ENCODE measurements at regions not wholly inside any gene's neighbourhood (a gene's known extent, or its start where the extent isn't known, plus 50 kb on each side); places are given as distances from the start of the nearest gene placed in this dataset.

DNA sequence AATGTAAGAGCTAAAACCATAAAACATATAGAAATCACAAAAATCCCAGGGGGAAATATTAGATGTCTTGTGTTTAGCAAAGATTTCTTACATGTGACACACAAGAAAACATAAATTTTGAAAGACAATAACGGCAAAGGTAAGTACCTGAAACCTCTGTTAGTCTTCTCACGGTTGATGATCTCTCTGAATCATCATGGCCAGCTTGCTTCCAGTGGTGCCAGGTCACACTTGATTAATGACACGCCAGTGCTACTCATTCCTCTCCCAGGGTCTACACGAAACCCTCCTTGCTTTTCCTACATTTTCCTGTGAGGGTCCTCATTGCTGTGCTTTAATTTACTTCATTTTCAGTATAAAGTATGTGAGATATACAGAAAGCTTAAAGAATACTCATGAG lies 114.4 kb upstream of the PARP11 start:
- ChIA-PET CTCF (interaction anchor here (0.6 kb wide), 1 partner anchor 9 kb away, joined by 3 read pairs; no protein-coding TSS in a partner anchor), POLR2A (ENCODE audit: low non-redundant PET) (no interaction called here)
- no peak for DNase-seq (ENCODE audit: low spot score)
- no peak overlapping the region for H3K27ac ChIP-seq
- TF ChIP-seq CTCF (conservative IDR thresholded peaks at IDR 0.05; ENCODE audit: low read depth), result no peak

- ChIA-PET POLR2A (ENCODE audit: low non-redundant PET) (no interaction called here), CTCF (no interaction called here)
- no peak for DNase-seq (ENCODE audit: low spot score)
- no peak for TF ChIP-seq CTCF (conservative IDR thresholded peaks at IDR 0.05; ENCODE audit: low read depth)
- H3K27ac ChIP-seq, result no peak overlapping the region
Measured at GRCh38 chr12:3980504-3981272, 107.5 kb upstream of the PARP11 start.

DNA sequence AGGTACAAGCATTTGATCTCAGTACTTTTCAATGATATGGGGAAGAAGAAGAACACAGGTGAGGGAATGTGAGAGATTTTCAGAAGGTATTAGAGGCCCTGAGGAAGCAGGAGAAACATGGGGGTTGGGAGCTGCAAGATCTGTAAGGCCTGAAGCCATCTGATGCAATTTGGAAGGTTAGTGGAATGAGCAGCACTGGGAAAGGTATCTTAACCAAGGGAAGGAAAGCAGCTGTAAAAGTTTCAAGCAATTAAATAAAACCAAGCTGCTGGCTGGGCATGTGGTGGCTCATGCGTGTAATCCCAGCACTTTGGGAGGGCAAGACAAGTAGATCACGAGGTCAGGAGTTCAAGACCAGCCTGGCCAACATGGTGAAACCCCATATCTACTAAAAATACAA lies 104.4 kb upstream of the PARP11 start:
- CTCF ChIA-PET, result interaction anchor here (0.6 kb wide), 1 partner anchor 1488 kb away, joined by 4 read pairs; no protein-coding TSS in a partner anchor
- TF ChIP-seq CTCF (conservative IDR thresholded peaks at IDR 0.05; ENCODE audit: low read depth), result no peak
- POLR2A ChIA-PET (ENCODE audit: low non-redundant PET), result no interaction called here
- DNase-seq (ENCODE audit: low spot score), result no peak
- no peak overlapping the region for H3K27ac ChIP-seq

DNA sequence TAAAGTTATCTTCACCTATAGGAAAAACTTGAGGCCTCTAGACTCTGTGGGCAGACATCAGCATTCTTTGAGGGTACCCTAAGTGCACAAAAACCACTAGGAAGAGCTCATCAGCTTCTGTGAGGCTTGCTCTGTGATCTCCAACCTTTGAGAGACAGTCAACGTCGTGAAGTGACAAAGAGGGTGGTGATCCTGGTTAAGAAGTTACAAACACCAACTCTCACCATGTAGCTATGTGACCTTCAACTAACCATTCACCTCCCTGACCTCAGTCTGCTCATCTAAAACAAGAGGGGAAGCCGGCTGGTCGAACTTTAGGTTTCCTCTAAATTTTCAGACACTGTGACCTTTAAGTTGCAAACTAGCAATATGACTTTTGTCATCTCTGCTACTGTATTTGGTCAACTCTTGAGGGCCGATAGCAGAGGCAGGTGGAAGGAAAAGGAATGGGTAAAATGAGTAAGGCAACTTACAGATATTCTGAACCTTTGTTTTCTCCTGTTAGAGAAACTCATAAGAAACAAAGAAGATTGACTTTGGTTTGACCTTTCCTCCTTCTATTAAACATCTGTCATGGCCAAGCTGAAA lies 103.2 kb upstream of the PARP11 start:
- H3K27ac ChIP-seq, result no peak overlapping the region
- no peak for DNase-seq (ENCODE audit: low spot score)
- no peak for TF ChIP-seq CTCF (conservative IDR thresholded peaks at IDR 0.05; ENCODE audit: low read depth)
- POLR2A ChIA-PET (ENCODE audit: low non-redundant PET), result no interaction called here
- CTCF ChIA-PET, result no interaction called here

- no peak for TF ChIP-seq CTCF (conservative IDR thresholded peaks at IDR 0.05; ENCODE audit: low read depth)
- POLR2A ChIA-PET (ENCODE audit: low non-redundant PET), result no interaction called here
- CTCF ChIA-PET, result no interaction called here
- H3K27ac ChIP-seq, result no peak overlapping the region
- no peak for DNase-seq (ENCODE audit: low spot score)
Measured at GRCh38 chr12:3975652-3976051, 102.5 kb upstream of the PARP11 start.

GRCh38 chr12:3974883-3975282 lies 101.7 kb upstream of the PARP11 start:
- no peak overlapping the region for H3K27ac ChIP-seq
- POLR2A ChIA-PET (ENCODE audit: low non-redundant PET), result no interaction called here
- no peak for DNase-seq (ENCODE audit: low spot score)
- CTCF ChIA-PET, result no interaction called here
- TF ChIP-seq CTCF (conservative IDR thresholded peaks at IDR 0.05; ENCODE audit: low read depth), result no peak
